ENCODE measurements at regions not wholly inside any gene's neighbourhood (a gene's known extent, or its start where the extent isn't known, plus 50 kb on each side); places are given as distances from the start of the nearest gene placed in this dataset.
"Not testable (repeated sequence)": the region's sequence is repeated elsewhere in the genome, so short reads cannot be mapped to it uniquely, and the experiment has no call there.

DNA sequence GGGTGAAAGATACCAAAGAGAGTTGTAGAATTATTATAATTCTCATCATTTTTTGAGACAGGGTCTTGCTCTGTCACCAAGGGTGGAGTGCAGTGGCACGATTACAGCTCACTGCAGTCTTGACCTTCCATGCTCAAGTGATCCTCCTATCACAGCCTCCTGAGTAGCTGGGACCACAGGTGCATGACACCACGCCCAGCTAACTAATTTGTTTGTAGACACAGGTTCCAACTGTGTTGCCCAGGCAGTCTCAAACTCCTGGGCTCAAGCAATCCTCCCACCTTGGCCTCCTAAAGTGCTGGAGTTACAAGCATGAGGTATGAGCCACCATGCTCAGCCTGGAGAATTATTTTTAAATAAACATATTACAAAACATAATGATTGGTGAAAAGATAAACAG lies 92.8 kb upstream of the MSH6 start:
- no peak for DNase-seq (ENCODE audit: low read depth)

DNA sequence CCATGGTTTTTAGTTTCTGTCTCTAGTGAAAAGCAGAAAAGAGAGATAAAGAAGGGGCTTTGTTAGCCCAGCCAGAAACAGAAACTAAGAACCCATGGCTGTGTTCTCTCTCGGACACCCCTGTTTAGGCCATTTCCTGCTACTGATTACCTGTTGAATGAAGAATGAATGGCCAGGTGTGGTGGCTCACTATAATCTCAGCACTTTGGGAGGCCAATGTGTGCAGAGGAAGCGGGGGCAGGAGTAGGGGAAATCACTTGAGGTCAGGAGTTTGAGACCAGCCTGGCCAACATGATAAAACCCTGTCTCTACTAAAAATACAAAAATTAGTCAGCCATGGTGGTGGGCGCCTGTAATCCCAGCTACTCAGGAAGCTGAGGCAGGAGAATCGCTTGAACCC lies 93.8 kb upstream of the MSH6 start:
- not testable (repeated sequence) for DNase-seq (ENCODE audit: low read depth)

DNA sequence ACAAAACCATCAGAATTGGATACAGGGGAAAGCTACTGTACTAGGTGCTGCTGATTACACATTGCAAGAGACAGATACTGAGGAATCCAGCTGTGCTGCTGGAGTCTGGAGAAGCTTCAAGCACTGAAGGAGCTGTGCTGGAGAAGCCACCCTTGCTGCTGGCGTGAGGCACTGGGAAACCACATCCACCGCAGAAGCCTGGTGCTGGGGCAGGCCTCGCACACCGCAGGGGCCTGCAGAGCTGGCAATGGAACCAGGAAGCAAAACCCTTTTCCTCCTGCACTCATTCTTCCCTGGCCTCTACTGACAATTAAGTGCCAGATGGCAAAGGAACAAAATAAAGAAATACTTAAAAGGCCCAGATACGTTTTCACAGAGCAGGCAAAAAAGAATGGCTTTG lies 94.4 kb upstream of the MSH6 start:
- no peak for DNase-seq (ENCODE audit: low read depth)

- no peak for DNase-seq (ENCODE audit: low read depth)
Measured at GRCh38 chr2:47687856-47688255, 95.1 kb upstream of the MSH6 start.

DNA sequence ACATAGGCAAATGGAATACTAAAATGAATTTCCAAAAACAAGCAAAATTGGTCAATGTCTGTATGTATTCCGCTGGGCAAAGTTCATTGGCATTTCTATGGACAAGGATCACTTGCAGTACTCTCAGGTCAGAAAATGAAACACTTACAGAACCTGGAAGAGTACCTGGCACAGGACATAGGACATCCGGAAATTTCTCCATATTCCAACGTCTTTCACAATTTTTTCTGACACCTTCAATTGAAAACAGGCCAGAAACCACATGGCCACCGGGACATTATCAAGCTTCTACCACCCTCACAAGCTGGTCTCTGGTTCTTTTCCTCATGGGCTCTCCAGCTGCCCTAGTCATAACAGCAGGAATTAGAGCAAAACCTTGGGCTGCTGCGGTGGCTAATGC lies 96.9 kb upstream of the MSH6 start:
- no peak for DNase-seq (ENCODE audit: low read depth)

DNA sequence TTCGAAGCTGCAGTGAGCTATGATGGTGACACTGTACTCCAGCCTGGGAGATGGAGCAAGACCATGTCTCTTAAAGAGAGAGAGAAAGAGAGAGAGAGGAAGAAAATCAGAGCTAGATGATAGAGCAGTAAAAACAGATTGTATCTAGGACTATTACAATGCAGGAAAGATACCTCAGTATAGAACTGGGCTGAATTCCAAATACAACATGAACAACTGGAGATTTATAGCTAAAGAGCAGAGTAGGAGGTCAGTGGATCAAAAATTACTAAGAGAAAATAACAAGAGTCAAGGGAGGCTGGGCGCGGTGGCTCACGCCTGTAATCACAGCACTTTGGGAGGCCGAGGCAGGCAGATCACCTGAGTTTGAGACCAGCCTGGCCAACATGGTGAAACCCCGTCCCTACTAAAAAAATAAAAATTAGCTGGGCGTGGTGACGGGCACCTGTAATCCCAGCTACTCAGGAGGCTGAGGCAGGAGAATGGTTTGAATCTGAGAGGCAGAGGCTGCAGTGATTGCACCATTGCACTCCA lies 100.7 kb upstream of the MSH6 start:
- no peak for DNase-seq (ENCODE audit: low read depth)

DNA sequence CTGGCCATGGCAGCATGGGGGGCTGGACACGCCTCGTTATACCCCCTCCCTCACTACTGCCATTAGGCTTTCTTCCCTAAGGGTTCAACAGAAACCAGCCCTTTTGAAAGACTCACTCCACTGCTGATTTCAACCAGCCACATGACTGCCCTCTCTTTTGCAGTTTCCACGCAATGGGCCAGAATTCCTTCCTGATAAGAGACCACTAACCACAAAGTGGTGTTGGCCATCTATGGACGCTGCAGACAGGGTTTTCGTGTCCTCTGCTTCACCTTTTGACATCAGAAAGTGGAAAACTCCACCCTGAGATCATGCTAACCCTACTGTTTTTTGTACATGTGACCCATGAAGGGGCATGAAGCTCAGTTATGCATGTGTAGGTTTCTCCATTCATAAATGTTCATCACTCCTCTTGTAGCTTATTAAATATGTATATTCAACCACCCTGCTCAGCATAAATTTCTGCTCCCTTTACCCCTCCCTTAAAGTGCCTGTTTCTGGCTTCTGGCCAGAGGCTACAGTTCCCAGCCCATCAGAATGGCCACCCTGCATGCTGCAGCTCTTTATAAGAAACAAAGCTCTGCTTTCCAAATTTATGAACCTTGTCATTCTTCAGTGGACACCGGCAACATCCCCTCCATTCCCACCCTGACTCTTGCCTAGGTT lies 105.6 kb upstream of the KCNK12 start:
- DNase-seq (ENCODE audit: low read depth): no peak

DNA sequence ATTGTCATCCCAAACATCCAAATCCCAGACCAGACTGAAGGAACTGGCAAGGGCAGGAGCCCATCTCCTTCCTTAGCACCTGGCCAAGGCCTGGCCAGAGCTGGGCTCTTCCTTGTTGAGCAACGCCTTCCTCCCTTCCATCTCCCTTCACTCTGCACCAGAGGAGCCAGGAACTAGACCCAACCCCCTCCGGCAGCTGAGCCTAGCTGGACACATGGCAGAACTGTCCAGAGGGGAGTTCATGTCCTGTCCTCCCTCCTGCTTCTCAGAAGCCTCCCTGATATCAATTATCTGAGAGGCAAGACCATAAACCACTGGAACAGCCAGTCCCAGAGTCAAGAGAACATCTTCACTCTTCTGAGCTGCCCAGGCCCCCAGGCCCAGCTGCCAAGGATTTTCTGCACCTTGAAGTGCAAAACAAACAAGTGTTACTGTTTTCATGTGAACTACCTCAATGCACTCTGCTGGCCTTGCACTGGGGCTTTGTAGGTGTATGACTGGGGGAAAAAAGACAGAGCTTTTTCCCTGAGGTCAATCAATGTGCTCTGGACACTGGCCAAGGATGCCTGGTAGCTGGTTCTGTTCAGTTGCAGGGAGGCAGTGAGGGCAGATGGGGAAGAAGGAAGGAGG lies 104.5 kb upstream of the KCNK12 start:
- no peak for DNase-seq (ENCODE audit: low read depth)

DNA sequence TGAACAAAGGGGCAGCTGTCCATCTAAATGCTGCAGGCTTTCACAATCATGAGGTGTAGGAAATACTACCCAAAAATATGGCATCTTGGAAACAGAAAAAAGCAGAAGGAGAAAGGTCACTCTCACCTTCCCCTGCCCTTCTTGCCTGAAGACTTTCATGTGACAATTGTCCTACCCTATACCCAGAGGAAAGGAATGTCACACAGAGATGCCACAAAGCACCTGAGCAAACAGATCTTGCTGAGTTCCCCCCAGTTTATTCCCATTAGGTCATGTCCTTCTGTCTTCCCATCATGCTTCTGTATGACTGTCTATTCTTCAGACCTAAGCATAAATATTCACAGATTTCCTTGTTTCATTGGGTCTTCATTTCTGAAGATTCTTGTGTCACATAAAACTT lies 95.5 kb upstream of the KCNK12 start:
- no peak for DNase-seq (ENCODE audit: low read depth)

DNA sequence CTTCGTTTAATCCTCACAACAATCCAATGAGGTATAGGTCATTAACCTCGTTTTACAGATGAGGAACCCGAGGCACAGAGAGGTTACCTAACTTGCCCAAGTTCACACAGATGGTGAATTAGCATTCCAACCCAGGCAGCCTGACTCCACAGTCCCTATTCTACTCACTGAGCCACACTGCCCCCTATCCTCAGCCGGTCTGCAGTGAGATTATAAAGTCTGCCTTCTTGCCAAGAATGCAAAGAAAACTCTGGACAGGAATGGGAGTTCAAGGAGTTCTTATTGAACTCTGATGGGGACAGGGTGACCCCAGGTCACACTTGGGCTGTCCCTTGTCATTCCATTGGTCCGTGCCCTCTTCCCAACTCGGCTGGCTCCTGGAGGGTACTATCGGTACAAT lies 94.0 kb upstream of the KCNK12 start:
- DNase-seq (ENCODE audit: low read depth): no peak

DNA sequence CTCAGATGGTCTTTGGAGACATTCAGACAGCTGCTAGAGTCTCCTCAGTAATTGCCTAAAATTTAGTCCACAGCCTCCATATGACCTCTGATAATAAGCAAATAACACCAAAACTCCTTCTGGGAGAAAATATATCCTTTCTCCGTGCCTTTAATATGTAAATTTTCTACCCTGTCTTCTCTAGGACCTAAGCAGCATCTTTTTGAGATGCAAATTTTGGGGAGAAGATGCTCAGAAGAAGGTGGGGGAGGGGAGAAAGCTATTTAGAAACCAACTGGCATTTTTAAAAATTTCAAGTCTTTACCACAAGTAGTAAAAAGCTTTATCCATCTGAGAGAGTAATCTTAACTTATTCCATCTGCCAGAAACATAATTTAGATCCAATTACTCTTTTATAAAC lies 91.8 kb upstream of the KCNK12 start:
- no peak for DNase-seq (ENCODE audit: low read depth)

GRCh38 chr2:47661310-47661709 lies 90.5 kb upstream of the KCNK12 start:
- DNase-seq (ENCODE audit: low read depth): no peak

DNA sequence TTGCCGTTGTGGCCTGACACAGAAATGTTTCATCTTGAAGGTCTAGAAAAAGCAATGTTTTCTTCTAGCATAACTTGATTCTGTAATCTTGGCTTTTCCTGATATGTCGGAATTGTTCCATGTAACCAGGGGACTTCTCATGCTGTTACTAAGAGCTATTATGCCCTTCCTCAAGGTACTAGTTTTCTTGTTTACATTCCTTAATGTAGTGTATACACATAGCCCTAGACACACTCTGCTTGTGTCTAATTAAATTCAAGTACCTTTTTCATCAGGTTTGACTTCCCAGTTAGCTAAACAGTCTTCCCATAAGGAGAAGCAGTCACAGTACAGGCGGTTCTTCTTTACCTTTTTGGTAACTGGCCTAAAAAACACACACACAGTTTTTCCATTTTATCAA lies 89.4 kb upstream of the KCNK12 start:
- DNase-seq (ENCODE audit: low read depth): no peak

- DNase-seq (ENCODE audit: low read depth): no peak
Measured at GRCh38 chr2:47658646-47659320, 88.0 kb upstream of the KCNK12 start.

GRCh38 chr2:47657886-47658489 lies 87.2 kb upstream of the KCNK12 start:
- no peak for DNase-seq (ENCODE audit: low read depth)

DNA sequence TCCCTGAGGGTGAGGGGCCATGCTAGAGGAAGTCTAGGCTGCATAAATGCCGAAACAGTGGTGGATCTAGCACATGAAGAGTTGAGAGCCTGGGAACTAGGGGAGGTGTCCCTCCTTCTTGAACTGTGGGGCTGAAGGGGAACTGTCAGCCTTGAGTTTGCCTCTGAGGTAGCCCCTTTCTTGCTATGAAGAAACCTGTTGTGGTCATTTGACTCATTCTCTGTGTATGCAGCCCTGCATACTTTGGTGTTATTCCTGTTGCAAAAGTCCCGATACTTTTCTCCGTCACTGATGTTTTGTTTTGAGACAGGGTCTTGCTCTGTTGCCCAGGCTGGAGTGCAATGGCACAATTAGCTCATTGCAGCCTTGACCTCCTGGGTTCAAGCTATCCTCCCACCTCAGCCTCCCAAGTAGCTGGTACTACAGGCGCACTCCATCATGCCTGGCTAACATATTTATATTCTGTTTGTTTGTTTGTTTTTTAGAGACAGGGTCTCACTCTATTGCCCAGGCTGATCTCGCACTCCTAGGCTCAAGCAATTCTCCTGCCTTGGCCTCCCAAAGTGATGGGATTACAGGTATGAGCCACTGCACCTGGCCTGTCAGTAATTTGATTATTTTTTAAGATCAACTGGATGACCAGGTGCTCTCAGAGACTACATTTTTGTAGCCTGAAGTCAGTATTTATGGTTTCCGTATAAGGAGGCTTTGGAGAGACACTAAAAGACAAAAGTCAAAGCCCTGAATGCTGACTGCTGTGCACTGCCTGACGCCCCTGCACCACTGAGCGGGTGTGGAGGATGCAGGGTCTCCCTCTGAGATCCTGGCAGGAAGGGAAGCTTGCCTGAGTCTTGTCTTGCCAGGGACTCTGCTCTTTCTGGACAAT lies 86.2 kb upstream of the KCNK12 start:
- no peak for DNase-seq (ENCODE audit: low read depth)

DNA sequence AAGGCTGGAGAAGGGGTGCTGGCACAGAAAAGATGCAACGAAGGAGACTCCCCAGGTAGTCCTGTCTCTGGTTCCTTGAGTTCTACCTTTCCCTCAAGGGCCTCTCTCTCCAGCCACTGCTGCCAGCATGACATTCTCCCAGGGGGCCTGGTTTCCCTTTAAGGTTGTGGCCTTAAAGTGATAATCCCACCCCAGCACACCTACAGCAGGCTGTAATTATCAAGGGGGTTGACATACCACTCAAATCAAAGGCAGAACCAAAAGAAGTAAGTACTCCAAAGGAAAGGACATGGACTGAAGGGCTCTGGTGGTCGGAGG lies 84.7 kb upstream of the KCNK12 start:
- no peak for DNase-seq (ENCODE audit: low read depth)

DNA sequence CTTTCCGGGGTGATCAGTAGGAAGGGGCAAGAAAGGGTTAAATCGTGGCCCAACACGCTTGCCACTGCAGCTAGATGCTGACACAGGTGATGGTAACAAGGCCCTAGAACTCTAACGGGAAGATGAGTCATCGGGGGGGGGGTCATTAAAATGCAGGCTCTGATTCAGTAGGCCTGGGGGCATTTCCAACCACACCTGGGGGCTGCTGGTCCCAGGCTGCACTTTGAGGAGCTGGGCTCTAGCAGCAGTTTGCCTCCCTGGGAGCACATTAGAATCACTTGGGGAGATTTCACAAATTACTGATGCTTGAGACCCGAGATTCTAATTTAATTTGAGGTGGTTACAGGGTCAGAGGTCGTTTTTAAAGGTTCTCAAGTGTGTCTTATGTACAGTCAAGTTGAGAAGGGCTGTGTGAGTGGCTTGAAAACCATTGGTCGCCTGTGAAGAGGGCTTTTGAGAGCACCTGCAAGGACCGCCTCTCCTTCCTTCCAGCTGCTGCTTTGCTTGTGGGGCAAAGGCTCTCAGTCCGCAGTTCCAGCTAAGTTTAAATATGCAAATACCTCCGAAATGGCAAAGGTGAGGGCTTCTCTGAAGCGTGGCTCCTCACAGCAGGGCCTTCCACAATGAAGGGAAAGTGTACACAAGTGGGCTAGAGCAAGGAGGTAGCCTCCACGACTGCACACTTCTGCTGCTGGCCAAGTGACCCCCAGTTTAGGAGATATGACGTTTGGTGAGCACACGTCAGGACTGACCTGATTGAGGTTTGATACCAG lies 84.2 kb upstream of the KCNK12 start:
- no peak for DNase-seq (ENCODE audit: low read depth)

DNA sequence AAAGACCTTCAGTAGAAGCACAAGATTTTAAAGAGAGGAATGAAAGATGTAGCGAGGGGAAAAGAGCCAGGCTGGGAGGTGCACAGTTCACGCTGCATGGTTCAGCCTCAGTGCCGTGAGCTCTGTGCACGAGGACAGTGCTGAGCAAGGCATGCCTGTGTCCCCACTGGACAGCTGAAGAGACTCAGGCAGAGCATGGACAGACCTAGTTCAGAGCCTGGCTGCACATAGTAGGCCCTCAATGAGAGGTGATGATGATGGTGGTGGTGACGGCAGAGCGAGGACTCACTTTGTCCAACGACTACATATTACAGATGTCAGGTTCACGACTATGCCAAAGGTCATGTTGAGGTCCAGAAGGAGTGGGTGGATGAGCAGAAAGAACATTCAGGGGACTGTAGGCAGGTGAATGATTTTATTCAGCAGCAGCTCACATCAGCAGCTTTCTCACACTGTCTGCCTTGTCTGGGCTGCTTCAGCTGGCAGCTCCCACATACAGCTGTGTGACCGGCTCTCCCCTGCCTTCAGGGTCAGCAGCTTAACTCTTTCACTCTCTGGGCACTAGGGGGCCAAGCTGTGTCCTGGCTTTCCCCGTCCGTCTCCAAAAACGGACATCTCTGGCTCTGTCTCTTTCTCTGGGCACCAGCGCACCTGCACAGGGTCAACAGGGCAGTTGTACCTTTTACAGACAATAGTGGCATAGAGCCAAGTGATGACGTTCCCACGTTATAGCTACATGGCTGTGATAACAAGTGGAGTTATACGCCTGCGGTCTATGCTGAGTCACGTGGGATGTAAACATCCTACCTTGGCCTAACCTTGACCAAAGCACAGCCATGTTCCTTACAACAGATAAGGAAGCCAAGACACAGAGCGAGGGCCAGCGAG lies 83.4 kb upstream of the KCNK12 start:
- DNase-seq (ENCODE audit: low read depth): no peak

GRCh38 chr2:47653036-47653435 lies 82.3 kb upstream of the KCNK12 start:
- no peak for DNase-seq (ENCODE audit: low read depth)

Measured in GM04503 (cell line).